HG02642 (cell line): ENCODE measurements at regions not wholly inside any gene's neighbourhood (a gene's known extent, or its start where the extent isn't known, plus 50 kb on each side); places are given as distances from the start of the nearest gene placed in this dataset.

Source experiments
- ATAC-seq: cut with Tn5 transposase; IDR thresholded peaks from one replicate; pipeline ENCODE4 v1.9.1; 2021; ENCODE audit warnings: mild to moderate bottlenecking; ENCODE audit not compliant: unreplicated experiment, poor library complexity

DNA sequence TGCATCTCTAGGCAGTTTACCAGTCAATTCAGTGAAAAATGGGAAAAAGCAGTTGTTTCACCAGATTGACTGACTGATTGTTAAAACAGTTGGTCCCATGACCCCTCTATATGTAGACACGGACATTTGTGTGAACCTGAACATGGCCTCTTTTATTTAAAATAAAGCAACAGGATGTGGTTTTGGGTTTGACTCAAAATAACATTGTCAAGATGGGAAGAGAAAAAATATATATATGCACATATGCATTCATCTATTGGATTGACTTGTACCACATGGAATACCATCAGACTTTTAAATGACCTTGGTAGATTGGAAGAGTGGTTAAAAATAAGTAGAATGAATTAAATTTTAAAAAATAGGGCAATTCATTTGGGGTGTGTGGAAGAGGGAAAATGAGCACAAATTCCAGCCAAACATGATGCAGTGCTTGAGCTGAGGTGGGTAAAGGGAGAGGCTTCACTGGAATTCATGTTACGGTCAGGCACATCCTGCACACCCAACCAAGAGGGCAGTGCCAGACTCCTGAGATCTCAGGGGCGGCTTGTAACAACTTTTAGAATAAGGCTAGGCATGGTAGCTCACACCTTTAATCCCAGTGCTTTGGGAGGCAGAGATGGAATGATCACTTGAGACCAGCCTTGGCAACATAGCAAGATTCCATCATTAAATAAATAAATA, 560.7 kb upstream of the TENM3 start:
- ATAC-seq: no peak

- ATAC-seq: no peak
These were observed 558.9 kb upstream of the TENM3 start for GRCh38 chr4:181684310-181684709.

DNA sequence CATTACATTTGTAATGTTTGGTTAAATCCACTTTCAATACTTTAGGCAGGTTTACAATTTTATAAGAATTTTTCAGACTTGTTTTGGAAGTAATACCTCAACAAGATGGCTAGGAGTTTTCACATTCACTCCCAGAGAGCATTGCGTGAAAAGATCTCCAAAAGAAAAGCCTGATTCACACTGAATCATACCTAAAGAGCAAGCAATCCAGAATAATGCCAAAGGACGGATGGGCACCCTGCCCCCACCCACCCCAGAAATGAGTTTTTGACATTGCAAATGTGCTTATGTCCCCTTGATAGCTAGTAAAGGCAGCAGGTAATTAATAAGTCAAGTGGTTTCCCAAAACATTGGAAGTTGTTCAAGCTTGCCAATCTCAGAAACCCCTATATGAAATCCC, 557.7 kb upstream of the TENM3 start:
- no peak for ATAC-seq

DNA sequence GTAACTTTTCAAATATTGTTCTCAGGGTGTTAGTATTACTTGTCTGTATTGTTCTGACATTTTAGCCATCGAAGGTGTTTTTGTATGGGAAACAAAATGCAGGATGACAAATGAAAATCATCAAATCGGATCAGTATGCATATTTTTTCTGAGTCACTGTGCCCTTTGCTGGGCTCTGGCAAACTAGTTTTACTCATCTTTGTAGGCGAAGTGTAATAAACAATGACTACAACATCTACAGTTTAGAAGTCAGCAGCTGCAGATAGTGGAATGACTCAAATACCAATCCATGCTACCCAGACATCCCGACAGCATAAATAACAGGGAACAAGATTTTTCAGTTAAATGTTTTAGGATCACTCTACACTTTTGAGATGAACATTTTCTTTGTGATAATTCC, 557.3 kb upstream of the TENM3 start:
- ATAC-seq: no peak

- no peak for ATAC-seq
These were observed 556.1 kb upstream of the TENM3 start for GRCh38 chr4:181687116-181687515.

GRCh38 chr4:181688432-181688831, 554.8 kb upstream of the TENM3 start:
- ATAC-seq: no peak

DNA sequence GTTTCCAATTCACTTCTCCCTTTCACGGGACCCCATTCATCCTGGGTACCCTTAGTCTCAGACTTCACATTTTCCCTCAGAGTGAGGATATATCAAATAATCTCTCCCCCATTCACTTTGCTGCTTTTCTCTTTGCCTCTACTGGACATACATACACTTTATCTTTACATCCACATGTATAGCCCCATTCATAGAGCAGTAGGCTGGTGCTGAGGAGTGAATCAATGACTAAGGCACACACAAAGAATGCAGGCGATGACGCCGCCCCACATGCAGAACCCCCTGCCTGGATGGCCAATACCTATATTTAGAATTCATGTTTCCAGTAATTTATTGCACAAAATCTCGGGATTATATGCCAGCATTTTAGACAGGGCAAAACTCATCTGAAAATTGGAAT, 554.3 kb upstream of the TENM3 start:
- ATAC-seq: no peak

DNA sequence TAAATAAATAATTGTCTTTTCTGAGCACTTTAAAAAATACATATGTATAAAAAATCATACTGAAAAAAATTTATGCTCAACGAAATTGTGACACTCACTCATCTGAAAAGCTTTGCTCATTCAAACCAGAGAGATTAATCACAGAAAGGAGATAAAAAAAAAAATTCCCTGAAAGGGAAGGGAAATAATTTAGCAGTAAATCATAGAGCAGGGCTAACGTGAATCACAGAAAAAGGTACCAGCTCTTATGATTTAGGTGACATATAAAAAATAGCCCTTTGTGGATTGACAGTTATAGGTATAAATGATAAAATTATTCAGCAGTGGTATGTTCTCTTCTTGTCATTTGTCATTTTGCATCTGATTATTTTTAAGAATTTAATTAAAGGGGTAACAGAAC, 552.7 kb upstream of the TENM3 start:
- ATAC-seq: no peak

DNA sequence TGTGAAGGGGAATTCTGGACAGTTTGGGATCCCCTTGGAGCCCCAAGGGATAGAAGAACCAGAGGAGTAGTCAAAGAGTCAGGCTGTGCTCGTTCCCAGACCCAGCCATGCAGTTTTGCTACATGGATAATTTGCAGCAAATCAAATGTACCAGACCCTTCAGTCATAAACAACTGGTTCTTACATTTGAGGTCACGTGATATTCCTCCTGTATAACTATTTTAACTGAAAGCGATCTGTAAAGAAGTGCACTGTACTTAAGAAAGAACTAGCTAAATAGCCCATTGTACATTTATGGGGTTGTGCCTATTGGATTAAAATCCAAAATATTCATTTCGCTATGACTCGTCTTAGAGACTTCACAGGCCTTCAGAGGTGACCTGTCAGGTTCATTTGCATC, 550.2 kb upstream of the TENM3 start:
- no peak for ATAC-seq

GRCh38 chr4:181693517-181693916, 549.7 kb upstream of the TENM3 start:
- no peak for ATAC-seq

- ATAC-seq: no peak
These were observed 545.0 kb upstream of the TENM3 start for GRCh38 chr4:181698221-181698620.

- ATAC-seq: no peak
These were observed 542.0 kb upstream of the TENM3 start for GRCh38 chr4:181701214-181701613.

- no peak for ATAC-seq
These were observed 541.3 kb upstream of the TENM3 start for GRCh38 chr4:181701894-181702293.

DNA sequence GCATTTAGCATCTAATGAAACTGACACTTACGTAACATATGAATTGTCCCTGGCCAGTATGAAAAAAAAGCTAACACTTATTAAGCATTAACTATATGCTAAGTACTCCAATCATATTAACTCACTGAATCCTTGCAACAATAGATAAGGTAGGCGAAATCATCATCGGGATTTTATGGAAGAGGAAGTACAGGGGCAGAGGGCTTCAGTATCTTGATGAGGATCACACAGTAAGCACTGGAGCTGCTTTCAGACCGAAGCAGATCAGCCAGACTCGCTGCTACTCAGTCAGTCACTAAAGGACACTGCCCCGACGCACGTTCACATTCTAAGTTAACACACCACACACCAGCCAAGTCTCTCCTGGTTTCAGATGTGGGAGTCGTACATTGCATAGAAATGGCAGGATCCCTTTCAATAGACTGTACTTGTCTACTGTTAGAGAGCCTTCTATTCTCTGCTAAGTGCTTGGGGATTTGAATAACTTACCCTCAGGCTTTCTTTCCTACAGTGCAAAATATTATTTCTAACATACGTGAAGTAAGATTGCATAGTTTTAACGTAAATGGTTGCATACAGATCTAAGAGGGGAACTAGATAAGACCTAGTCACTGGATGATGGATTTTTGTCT, 540.2 kb upstream of the TENM3 start:
- ATAC-seq: no peak

- no peak for ATAC-seq
These were observed 533.1 kb upstream of the TENM3 start for GRCh38 chr4:181710143-181710542.

DNA sequence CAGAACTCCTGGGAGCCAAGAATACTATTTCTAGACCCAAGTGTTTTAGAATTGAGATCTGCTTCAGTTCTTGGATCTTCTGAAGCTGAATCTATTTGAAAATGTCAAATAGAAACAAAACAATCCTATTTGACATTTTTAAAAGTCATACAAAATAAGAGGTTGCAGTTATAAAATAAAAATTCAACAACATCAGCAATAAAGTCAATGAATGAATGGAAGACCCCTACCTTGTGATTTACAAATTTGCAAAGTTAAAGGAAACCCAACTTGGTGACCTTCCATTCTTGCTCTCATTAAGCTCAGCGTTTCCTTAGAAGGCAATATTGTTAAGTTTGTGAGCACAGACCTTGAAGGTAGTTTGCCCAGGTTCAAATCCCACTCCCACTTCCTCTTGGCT, 531.8 kb upstream of the TENM3 start:
- ATAC-seq: no peak

GRCh38 chr4:181728305-181728966, 514.8 kb upstream of the TENM3 start:
- ATAC-seq: no peak

DNA sequence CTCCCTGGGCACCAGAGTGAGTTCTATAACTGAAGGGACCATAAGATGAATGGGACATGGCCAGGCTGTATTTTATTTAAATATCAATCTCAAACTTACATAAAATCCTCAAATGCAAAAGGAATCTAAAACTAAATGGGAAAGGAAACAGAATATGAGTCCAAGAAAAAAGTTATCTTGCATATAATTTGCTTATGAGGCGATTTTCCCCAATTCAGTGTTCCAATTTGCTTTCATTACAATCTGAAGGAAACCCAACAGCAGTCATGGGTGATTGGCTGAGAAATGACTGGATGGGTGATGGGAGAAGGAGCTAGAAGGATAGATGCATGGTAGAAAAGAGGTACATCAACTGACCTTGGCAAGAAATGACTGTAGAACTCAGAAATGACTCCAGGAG, 511.3 kb upstream of the TENM3 start:
- ATAC-seq: no peak

DNA sequence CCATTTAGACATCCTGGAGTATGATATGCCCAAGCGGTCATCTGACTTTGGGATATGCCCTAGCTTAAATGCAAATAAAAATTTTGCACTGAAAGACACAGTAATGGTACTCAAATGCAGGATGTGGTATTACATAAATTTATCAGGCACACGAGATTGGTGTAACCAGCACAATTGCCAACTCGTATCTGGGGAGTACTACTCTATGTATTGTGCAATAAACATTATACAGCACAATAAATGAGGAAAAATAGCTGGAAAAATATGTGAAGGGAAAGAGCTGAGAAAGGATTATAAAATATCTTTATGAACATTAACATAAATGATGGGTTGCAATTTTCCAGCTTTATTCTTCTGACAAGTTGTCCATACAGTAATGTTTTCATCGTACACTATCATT, 505.5 kb upstream of the TENM3 start:
- ATAC-seq: no peak

- ATAC-seq: no peak
These were observed 504.2 kb upstream of the TENM3 start for GRCh38 chr4:181739031-181739430.

GRCh38 chr4:181741513-181741912, 501.7 kb upstream of the TENM3 start:
- ATAC-seq: no peak
